Endothelial cell of umbilical vein (primary cell): ENCODE measurements at regions not wholly inside any gene's neighbourhood (a gene's known extent, or its start where the extent isn't known, plus 50 kb on each side); places are given as distances from the start of the nearest gene placed in this dataset.

Experiments used
- BruUV-seq: library from RNA; stranded (reverse); fragments of 400-500 nt; replicated peaks from 2 replicates; lab custom pipeline; 2021; lab: Mats Ljungman, UMichigan
- CTCF ChIA-PET: fragments of 300-600, 350-600 bp; sonication (Branson Sonifier 250); formaldehyde crosslinking; loops from one replicate; lab custom pipeline; 2021; ENCODE audit warnings: antibody characterized with exemption, inconsistent platforms; lab: Charles Lee
- POLR2A ChIA-PET: fragments of 300-600, 350-600 bp; sonication (Branson Sonifier 250); formaldehyde crosslinking; loops from one replicate; lab custom pipeline; 2021; ENCODE audit warnings: antibody characterized with exemption, inconsistent platforms; lab: Charles Lee
- DNase-seq: peaks from one replicate; pipeline ENCODE4 v3.0.0-alpha.2; 2011; ENCODE audit warnings: low read depth, low spot score
- FAIRE-seq: peaks from 2 replicates; lab custom pipeline; 2011; peaks lifted over from hg19 to GRCh38; lab: Jason Lieb, UNC
- H2AFZ ChIP-seq: 2 replicates; pipeline ENCODE4 v1.6.0; 2012; ENCODE audit warnings: low read depth, low read length, control low read depth, inconsistent platforms
- H3K27ac ChIP-seq: 2 replicates; pipeline ENCODE4 v1.5.1; 2011; ENCODE audit warnings: low read depth, mild to moderate bottlenecking, control low read depth, low read length, moderate library complexity; ENCODE audit not compliant: insufficient read depth
- H3K27me3 ChIP-seq, 2 experiments: 2 replicates each; pipeline versions ENCODE4 v1.6.0 to v1.6.1; 2011; ENCODE audit warnings: low read length in 2 of 2, mixed read lengths in 1 of 2; ENCODE audit not compliant: control insufficient read depth in 2 of 2, insufficient read depth in 2 of 2
- H3K36me3 ChIP-seq, 2 experiments: 2 replicates in 1 of 2; 3 replicates in 1 of 2; pipeline ENCODE4 v1.5.1; 2011; ENCODE audit warnings: low read length in 2 of 2, mild to moderate bottlenecking in 1 of 2, moderate library complexity in 1 of 2; ENCODE audit not compliant: control insufficient read depth in 2 of 2, insufficient read depth in 2 of 2; ENCODE audit errors: extremely low read depth in 1 of 2
- H3K4me1 ChIP-seq: 3 replicates; pipeline ENCODE4 v1.5.1; 2011; ENCODE audit warnings: mild to moderate bottlenecking, low read length; ENCODE audit not compliant: control insufficient read depth, insufficient read depth; ENCODE audit errors: extremely low read depth
- H3K4me2 ChIP-seq: 2 replicates; pipeline ENCODE4 v1.6.1; 2011; ENCODE audit warnings: low read length, control low read depth, mixed read lengths; ENCODE audit not compliant: insufficient read depth
- H3K4me3 ChIP-seq, 3 experiments: fragments of 200-600 bp in 1 of 3; sonication (generic), shearing (Covaris generic) in 1 of 3; replicated peaks in 1 of 3; 2 replicates each; pipeline ENCODE4 v1.5.1; 2011 to 2016; ENCODE audit warnings: control low read depth in 3 of 3, low read length in 3 of 3, mild to moderate bottlenecking in 2 of 3, inconsistent platforms in 1 of 3, low read depth in 1 of 3, moderate library complexity in 1 of 3; ENCODE audit not compliant: insufficient read depth in 1 of 3
- H3K79me2 ChIP-seq: 2 replicates; pipeline ENCODE4 v1.6.0; 2012; ENCODE audit warnings: low read length, inconsistent platforms; ENCODE audit not compliant: control insufficient read depth, insufficient read depth
- H3K9ac ChIP-seq: replicated peaks from 2 replicates; pipeline ENCODE3; 2011; ENCODE audit warnings: low read length, control low read depth; ENCODE audit not compliant: insufficient read depth; ENCODE audit errors: extremely low read depth
- H3K9me1 ChIP-seq: replicated peaks from 3 replicates; pipeline ENCODE4 v1.6.0; 2011; ENCODE audit warnings: mild to moderate bottlenecking, low read length; ENCODE audit not compliant: control insufficient read depth, insufficient read depth; ENCODE audit errors: extremely low read depth
- H3K9me3 ChIP-seq: replicated peaks from 2 replicates; pipeline ENCODE4 v1.5.1; 2012; ENCODE audit warnings: low read length, inconsistent platforms; ENCODE audit not compliant: control insufficient read depth, insufficient read depth
- H4K20me1 ChIP-seq: replicated peaks from 2 replicates; pipeline ENCODE3; 2011; ENCODE audit warnings: mild to moderate bottlenecking, low read length; ENCODE audit not compliant: control insufficient read depth, insufficient read depth; ENCODE audit errors: extremely low read depth
- EZH2 ChIP-seq: IDR thresholded peaks from 2 replicates; pipeline ENCODE4 v1.6.1; 2012; ENCODE audit warnings: borderline replicate concordance, low read depth, mild to moderate bottlenecking, moderate library complexity, low read length, inconsistent platforms; ENCODE audit not compliant: severe bottlenecking
- FOS ChIP-seq: IDR thresholded peaks from 2 replicates; pipeline ENCODE4 v1.6.1; 2011; ENCODE audit warnings: mild to moderate bottlenecking, low read length, moderate library complexity, borderline replicate concordance; ENCODE audit not compliant: insufficient read depth
- GATA2 ChIP-seq: IDR thresholded peaks from 2 replicates; pipeline ENCODE4 v1.7.0; 2011; ENCODE audit warnings: low read depth, mild to moderate bottlenecking, moderate library complexity, mixed read lengths, low read length; ENCODE audit not compliant: insufficient read length, insufficient read depth
- JUN ChIP-seq: IDR thresholded peaks from 2 replicates; pipeline ENCODE4 v1.6.1; 2011; ENCODE audit warnings: borderline replicate concordance, low read depth; ENCODE audit not compliant: insufficient read length, insufficient read depth
- MAX ChIP-seq: IDR thresholded peaks from 2 replicates; pipeline ENCODE4 v1.6.1; 2011; ENCODE audit not compliant: insufficient read depth, insufficient read length
- MYC ChIP-seq: IDR thresholded peaks from one replicate; pipeline ENCODE4 v1.6.1; 2011; ENCODE audit warnings: mild to moderate bottlenecking, low read depth, low read length
- POLR2A ChIP-seq: IDR thresholded peaks from 2 replicates; pipeline ENCODE4 v1.6.1; 2012; ENCODE audit warnings: low read depth, mild to moderate bottlenecking, control low read depth, low read length
- POLR2AphosphoS5 ChIP-seq: IDR thresholded peaks from 2 replicates; pipeline ENCODE4 v1.6.1; 2012; ENCODE audit warnings: low read depth, mild to moderate bottlenecking, control low read depth, low read length, moderate library complexity; ENCODE audit not compliant: insufficient read depth
- dilution Hi-C: fragments of 300-500 bp; cut with MboI; formaldehyde crosslinking; loops from one replicate; pipeline ENCODE4 v1.15.0; 2019; ENCODE audit warnings: low sequenced_read_pairs; ENCODE audit not compliant: extremely low pct_ligation_motif_present
- intact Hi-C: fragments of 100-400 bp; cut with micrococcal nuclease; formaldehyde crosslinking; loops from one replicate; pipeline ENCODE4 v1.10.0; 2022
- TF ChIP-seq, protein P1 (sequence below), 2 donors: IDR thresholded peaks; 1 replicate in 1 of 2; 2 replicates in 1 of 2; pipeline ENCODE4 v1.5.1; 2011; ENCODE audit warnings: low read length in 2 of 2, mild to moderate bottlenecking in 2 of 2, moderate library complexity in 2 of 2, control low read depth in 1 of 2, inconsistent platforms in 1 of 2, low read depth in 1 of 2; ENCODE audit not compliant: insufficient read depth in 1 of 2; ENCODE audit errors: extremely low read depth in 1 of 2

DNA sequence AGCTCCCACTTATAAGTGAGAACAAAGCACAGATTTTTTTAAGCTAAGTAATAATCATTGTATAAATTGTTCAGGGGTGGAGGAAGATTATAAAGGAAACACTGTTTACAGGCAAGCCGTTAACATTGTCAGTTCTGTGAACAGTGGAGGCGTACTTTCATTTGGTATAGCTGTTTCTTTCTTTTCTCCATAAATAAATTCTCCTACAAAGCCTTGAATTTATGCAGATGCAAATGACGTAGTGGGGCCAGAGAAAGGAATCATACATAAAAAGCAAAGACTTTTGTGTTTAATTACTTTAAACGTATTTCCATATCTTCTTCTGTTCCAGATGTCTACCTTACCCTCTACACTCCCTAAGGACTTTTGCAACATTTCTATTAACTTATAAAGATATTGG, 914.9 kb downstream of the ZPLD1 start:
- no peaks in the 10 kb centered on the region for H4K20me1 ChIP-seq
- BruUV-seq, result no TSS peak

DNA sequence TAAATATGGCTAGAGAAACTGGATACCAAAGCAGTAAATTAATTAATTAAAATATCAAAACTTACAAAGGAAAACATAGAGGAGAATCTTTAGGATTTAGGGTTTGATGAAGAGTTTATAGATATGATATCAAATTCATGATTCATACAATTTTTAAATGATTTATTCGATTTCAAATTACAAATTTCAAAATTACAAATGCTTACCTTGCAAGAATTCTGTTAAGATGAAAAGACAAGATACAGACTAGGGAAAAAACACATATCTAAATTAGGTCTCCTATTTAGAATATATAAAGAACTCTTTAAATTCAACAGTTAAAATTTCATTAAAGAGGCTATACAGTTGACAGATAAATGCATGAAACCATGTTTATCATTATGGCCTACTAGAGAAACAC, 930.7 kb downstream of the ZPLD1 start:
- Histone ChIP-seq H3K9ac (no peak overlapping the region), H2AFZ (no peak overlapping the region), H3K4me1 (no peaks in the 10 kb centered on the region), H3K79me2 (no peaks in the 10 kb centered on the region), H3K9me3 (no peaks in the 10 kb centered on the region), H3K27me3 (no peaks in the 10 kb centered on the region), H3K9me1 (no peaks in the 10 kb centered on the region), H3K4me3 (no peak overlapping the region), H4K20me1 (no peaks in the 10 kb centered on the region), H3K4me2 (no peak overlapping the region), H3K27ac (no peak overlapping the region), H3K36me3 (no peaks in the 10 kb centered on the region)
- intact Hi-C loops (no loop called here), dilution Hi-C loops (no loop called here)
- TF ChIP-seq, protein P1, sequence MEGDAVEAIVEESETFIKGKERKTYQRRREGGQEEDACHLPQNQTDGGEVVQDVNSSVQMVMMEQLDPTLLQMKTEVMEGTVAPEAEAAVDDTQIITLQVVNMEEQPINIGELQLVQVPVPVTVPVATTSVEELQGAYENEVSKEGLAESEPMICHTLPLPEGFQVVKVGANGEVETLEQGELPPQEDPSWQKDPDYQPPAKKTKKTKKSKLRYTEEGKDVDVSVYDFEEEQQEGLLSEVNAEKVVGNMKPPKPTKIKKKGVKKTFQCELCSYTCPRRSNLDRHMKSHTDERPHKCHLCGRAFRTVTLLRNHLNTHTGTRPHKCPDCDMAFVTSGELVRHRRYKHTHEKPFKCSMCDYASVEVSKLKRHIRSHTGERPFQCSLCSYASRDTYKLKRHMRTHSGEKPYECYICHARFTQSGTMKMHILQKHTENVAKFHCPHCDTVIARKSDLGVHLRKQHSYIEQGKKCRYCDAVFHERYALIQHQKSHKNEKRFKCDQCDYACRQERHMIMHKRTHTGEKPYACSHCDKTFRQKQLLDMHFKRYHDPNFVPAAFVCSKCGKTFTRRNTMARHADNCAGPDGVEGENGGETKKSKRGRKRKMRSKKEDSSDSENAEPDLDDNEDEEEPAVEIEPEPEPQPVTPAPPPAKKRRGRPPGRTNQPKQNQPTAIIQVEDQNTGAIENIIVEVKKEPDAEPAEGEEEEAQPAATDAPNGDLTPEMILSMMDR (IDR thresholded peaks at IDR 0.05; ENCODE audit: extremely low read depth in 1 of 2, insufficient read depth in 1 of 2, low read depth in 1 of 2, low read length in 2 of 2), result no peak
- no peak for TF ChIP-seq MAX
- no peak for TF ChIP-seq POLR2A
- no peak for TF ChIP-seq POLR2AphosphoS5
- TF ChIP-seq GATA2, result no peak
- TF ChIP-seq JUN, result no peak
- no peak for TF ChIP-seq MYC
- no peak for TF ChIP-seq FOS
- TF ChIP-seq EZH2, result no peak
- POLR2A ChIA-PET, result no interaction called here
- FAIRE-seq, result no peak
- BruUV-seq, result no TSS peak
- CTCF ChIA-PET, result no interaction called here
- DNase-seq, result no peak

More for the DNA sequence above, 914.9 kb downstream of the ZPLD1 start:
- ChIA-PET POLR2A (no interaction called here), CTCF (no interaction called here)
- H3K9ac ChIP-seq, result no peak overlapping the region
- intact Hi-C loops, result no loop called here
- DNase-seq (no peak), FAIRE-seq (no peak)
- no peak for TF ChIP-seq MYC
- no peak for TF ChIP-seq FOS
- TF ChIP-seq POLR2AphosphoS5, result no peak
- no peak for TF ChIP-seq JUN
- no peak for TF ChIP-seq GATA2
- TF ChIP-seq MAX, result no peak
- no peak for TF ChIP-seq EZH2
- no peak for TF ChIP-seq POLR2A
- H3K4me1 ChIP-seq, result no peaks in the 10 kb centered on the region
- H3K27ac ChIP-seq, result no peak overlapping the region
- no peaks in the 10 kb centered on the region for H3K79me2 ChIP-seq
- no peaks in the 10 kb centered on the region for H3K36me3 ChIP-seq
- H3K27me3 ChIP-seq, result no peaks in the 10 kb centered on the region
- no peak overlapping the region for H3K4me3 ChIP-seq
- H3K9me3 ChIP-seq, result no peaks in the 10 kb centered on the region
- H3K9me1 ChIP-seq, result no peaks in the 10 kb centered on the region
- H3K4me2 ChIP-seq, result no peak overlapping the region
- no peak overlapping the region for H2AFZ ChIP-seq
- dilution Hi-C loops, result no loop called here
